ENCODE measurements at regions not wholly inside any gene's neighbourhood (a gene's known extent, or its start where the extent isn't known, plus 50 kb on each side); places are given as distances from the start of the nearest gene placed in this dataset.

DNA sequence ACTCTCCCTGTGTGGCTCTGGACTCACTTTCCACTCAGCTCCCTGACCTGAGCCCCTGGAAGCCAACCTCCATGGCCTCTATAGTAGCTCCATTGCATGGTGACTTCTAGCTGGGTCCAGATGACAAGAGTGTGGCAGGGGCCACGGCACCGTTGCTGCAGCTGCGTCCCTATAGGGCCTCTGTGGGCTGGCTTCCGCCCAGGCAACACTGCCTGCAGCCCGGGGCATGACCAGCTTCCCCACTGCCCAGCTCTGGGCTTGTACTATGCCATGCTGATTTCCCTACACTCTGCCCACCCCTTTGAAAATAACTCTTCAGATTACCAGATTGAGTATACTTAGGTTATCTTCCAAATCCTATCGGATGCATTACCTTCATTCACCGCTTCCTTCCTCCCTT is 73.8 kb upstream of the NEURL1B start (continued):
- TF ChIP-seq, protein P1, sequence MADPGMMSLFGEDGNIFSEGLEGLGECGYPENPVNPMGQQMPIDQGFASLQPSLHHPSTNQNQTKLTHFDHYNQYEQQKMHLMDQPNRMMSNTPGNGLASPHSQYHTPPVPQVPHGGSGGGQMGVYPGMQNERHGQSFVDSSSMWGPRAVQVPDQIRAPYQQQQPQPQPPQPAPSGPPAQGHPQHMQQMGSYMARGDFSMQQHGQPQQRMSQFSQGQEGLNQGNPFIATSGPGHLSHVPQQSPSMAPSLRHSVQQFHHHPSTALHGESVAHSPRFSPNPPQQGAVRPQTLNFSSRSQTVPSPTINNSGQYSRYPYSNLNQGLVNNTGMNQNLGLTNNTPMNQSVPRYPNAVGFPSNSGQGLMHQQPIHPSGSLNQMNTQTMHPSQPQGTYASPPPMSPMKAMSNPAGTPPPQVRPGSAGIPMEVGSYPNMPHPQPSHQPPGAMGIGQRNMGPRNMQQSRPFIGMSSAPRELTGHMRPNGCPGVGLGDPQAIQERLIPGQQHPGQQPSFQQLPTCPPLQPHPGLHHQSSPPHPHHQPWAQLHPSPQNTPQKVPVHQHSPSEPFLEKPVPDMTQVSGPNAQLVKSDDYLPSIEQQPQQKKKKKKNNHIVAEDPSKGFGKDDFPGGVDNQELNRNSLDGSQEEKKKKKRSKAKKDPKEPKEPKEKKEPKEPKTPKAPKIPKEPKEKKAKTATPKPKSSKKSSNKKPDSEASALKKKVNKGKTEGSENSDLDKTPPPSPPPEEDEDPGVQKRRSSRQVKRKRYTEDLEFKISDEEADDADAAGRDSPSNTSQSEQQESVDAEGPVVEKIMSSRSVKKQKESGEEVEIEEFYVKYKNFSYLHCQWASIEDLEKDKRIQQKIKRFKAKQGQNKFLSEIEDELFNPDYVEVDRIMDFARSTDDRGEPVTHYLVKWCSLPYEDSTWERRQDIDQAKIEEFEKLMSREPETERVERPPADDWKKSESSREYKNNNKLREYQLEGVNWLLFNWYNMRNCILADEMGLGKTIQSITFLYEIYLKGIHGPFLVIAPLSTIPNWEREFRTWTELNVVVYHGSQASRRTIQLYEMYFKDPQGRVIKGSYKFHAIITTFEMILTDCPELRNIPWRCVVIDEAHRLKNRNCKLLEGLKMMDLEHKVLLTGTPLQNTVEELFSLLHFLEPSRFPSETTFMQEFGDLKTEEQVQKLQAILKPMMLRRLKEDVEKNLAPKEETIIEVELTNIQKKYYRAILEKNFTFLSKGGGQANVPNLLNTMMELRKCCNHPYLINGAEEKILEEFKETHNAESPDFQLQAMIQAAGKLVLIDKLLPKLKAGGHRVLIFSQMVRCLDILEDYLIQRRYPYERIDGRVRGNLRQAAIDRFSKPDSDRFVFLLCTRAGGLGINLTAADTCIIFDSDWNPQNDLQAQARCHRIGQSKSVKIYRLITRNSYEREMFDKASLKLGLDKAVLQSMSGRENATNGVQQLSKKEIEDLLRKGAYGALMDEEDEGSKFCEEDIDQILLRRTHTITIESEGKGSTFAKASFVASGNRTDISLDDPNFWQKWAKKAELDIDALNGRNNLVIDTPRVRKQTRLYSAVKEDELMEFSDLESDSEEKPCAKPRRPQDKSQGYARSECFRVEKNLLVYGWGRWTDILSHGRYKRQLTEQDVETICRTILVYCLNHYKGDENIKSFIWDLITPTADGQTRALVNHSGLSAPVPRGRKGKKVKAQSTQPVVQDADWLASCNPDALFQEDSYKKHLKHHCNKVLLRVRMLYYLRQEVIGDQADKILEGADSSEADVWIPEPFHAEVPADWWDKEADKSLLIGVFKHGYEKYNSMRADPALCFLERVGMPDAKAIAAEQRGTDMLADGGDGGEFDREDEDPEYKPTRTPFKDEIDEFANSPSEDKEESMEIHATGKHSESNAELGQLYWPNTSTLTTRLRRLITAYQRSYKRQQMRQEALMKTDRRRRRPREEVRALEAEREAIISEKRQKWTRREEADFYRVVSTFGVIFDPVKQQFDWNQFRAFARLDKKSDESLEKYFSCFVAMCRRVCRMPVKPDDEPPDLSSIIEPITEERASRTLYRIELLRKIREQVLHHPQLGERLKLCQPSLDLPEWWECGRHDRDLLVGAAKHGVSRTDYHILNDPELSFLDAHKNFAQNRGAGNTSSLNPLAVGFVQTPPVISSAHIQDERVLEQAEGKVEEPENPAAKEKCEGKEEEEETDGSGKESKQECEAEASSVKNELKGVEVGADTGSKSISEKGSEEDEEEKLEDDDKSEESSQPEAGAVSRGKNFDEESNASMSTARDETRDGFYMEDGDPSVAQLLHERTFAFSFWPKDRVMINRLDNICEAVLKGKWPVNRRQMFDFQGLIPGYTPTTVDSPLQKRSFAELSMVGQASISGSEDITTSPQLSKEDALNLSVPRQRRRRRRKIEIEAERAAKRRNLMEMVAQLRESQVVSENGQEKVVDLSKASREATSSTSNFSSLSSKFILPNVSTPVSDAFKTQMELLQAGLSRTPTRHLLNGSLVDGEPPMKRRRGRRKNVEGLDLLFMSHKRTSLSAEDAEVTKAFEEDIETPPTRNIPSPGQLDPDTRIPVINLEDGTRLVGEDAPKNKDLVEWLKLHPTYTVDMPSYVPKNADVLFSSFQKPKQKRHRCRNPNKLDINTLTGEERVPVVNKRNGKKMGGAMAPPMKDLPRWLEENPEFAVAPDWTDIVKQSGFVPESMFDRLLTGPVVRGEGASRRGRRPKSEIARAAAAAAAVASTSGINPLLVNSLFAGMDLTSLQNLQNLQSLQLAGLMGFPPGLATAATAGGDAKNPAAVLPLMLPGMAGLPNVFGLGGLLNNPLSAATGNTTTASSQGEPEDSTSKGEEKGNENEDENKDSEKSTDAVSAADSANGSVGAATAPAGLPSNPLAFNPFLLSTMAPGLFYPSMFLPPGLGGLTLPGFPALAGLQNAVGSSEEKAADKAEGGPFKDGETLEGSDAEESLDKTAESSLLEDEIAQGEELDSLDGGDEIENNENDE (IDR thresholded peaks at IDR 0.05; ENCODE audit: insufficient replicate concordance, low read length) = no peak
- no peak for TF ChIP-seq BACH1 (IDR thresholded peaks at IDR 0.05; ENCODE audit: low read length)
- no peak for TF ChIP-seq KDM5A (IDR thresholded peaks at IDR 0.05; ENCODE audit: low read length)
- TF ChIP-seq TAF7 (optimal IDR thresholded peaks at IDR 0.05; ENCODE audit: borderline replicate concordance, low read depth, low read length) = no peak
- no peak for TF ChIP-seq PHF8 (conservative IDR thresholded peaks at IDR 0.05; ENCODE audit: low read depth, low read length)
- no peak for TF ChIP-seq EGR1 (IDR thresholded peaks at IDR 0.05; ENCODE audit: borderline replicate concordance, low read depth, low read length)
- no peak for TF ChIP-seq RAD21 (IDR thresholded peaks at IDR 0.05 in 1 of 2, conservative IDR thresholded peaks at IDR 0.05 in 1 of 2; ENCODE audit: low read depth in 2 of 2, low read length in 2 of 2)
- TF ChIP-seq BRCA1 (IDR thresholded peaks at IDR 0.05; ENCODE audit: low read depth, low read length) = no peak
- no peak for TF ChIP-seq SIN3A (conservative IDR thresholded peaks at IDR 0.05 in 1 of 2, IDR thresholded peaks at IDR 0.05 in 1 of 2; ENCODE audit: low read depth in 1 of 2, low read length in 2 of 2)
- no peak for TF ChIP-seq GTF2F1 (IDR thresholded peaks at IDR 0.05; ENCODE audit: borderline replicate concordance, low read depth, low read length)
- no peak for TF ChIP-seq SAP30 (IDR thresholded peaks at IDR 0.05; ENCODE audit: insufficient read depth, insufficient replicate concordance, low read length)

All from H1 (cell line).